ENCODE measurements at regions not wholly inside any gene's neighbourhood (a gene's known extent, or its start where the extent isn't known, plus 50 kb on each side); places are given as distances from the start of the nearest gene placed in this dataset.

- DNase-seq (ENCODE audit: low spot score) (no peak), ATAC-seq (no peak), FAIRE-seq (no peak)
- Histone ChIP-seq H3K27ac (ENCODE audit: extremely low read length, insufficient read depth, low read length) (no peak overlapping the region), H3K36me3 (replicated peaks in 1 of 2; ENCODE audit: control insufficient read depth in 1 of 2, insufficient read depth in 2 of 2, low read length in 2 of 2) (no peaks in the 10 kb centered on the region), H3K4me1 (ENCODE audit: insufficient read depth, low read length) (peaks cover 12% of the 10 kb centered on the region), H3K9me3 (ENCODE audit: low read length) (no peaks in the 10 kb centered on the region), H4K20me1 (ENCODE audit: insufficient read depth, low read length) (no peaks in the 10 kb centered on the region), H3K4me3 (replicated peaks in 1 of 3; ENCODE audit: insufficient read depth in 1 of 3, low read depth in 2 of 3, low read length in 3 of 3) (no peak overlapping the region), H3K27me3 (ENCODE audit: control insufficient read depth in 1 of 2, insufficient read depth in 2 of 2, low read length in 2 of 2) (peaks cover 1 to 47% of the 10 kb centered on the region in 2 experiments; a peak in 3 of 5 replicates), H2AFZ (ENCODE audit: low read length) (no peak overlapping the region), H3K9ac (ENCODE audit: insufficient read depth, low read depth, low read length) (no peak overlapping the region), H3K4me2 (ENCODE audit: low read depth, low read length) (no peak overlapping the region), H3K79me2 (ENCODE audit: insufficient read depth, low read length) (no peaks in the 10 kb centered on the region)
- ChIA-PET POLR2A (no interaction called here), CTCF (ENCODE audit: low intra/inter-chr PET ratio, low total read pairs) (no interaction called here)
- 52% methylated on average over 9 of the region's 15 CpGs for WGBS (ENCODE audit: low lambda C conversion rate)
- in situ Hi-C loops (cut with HindIII; ENCODE audit: extremely low pct_ligation_motif_present, low pct_unique_long_range_greater_than_20kb) (no loop called here), intact Hi-C loops (cut with micrococcal nuclease; ENCODE audit: unreplicated experiment) (no loop called here)
- no TSS peak for BruUV-seq (replicated peaks)
- TF ChIP-seq ZNF451 (CRISPR knock-in tag; IDR thresholded peaks at IDR 0.05) (no peak), HHEX (CRISPR knock-in tag; IDR thresholded peaks at IDR 0.05) (no peak), TBX2 (CRISPR knock-in tag; IDR thresholded peaks at IDR 0.05; ENCODE audit: borderline replicate concordance) (no peak), ZBTB21 (CRISPR knock-in tag; IDR thresholded peaks at IDR 0.05) (no peak), GZF1 (CRISPR knock-in tag; IDR thresholded peaks at IDR 0.05) (no peak)
- TF ChIP-seq, protein P1, sequence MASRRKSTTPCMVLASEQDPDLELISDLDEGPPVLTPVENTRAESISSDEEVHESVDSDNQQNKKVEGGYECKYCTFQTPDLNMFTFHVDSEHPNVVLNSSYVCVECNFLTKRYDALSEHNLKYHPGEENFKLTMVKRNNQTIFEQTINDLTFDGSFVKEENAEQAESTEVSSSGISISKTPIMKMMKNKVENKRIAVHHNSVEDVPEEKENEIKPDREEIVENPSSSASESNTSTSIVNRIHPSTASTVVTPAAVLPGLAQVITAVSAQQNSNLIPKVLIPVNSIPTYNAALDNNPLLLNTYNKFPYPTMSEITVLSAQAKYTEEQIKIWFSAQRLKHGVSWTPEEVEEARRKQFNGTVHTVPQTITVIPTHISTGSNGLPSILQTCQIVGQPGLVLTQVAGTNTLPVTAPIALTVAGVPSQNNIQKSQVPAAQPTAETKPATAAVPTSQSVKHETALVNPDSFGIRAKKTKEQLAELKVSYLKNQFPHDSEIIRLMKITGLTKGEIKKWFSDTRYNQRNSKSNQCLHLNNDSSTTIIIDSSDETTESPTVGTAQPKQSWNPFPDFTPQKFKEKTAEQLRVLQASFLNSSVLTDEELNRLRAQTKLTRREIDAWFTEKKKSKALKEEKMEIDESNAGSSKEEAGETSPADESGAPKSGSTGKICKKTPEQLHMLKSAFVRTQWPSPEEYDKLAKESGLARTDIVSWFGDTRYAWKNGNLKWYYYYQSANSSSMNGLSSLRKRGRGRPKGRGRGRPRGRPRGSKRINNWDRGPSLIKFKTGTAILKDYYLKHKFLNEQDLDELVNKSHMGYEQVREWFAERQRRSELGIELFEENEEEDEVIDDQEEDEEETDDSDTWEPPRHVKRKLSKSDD (CRISPR knock-in tag; IDR thresholded peaks at IDR 0.05; ENCODE audit: low read depth) = no peak
These were observed 90.2 kb downstream of the MCFD2 start for GRCh38 chr2:46825231-46825938.

All from HepG2 (cell line).